Tibial nerve (tissue), 4 donors: ENCODE measurements at regions not wholly inside any gene's neighbourhood (a gene's known extent, or its start where the extent isn't known, plus 50 kb on each side); places are given as distances from the start of the nearest gene placed in this dataset.

Source experiments
- DNase-seq, 2 donors: peaks; one replicate each; pipeline ENCODE4 v3.0.0-alpha.2; 2019; ENCODE audit warnings: low spot score in 2 of 2
- H3K27ac ChIP-seq, 4 donors: fragments of 200-600 bp; sonication (generic) in 3 of 4; one replicate each; pipeline ENCODE4 v1.5.1; 2017 to 2019; ENCODE audit warnings: mild to moderate bottlenecking in 1 of 4
- H3K27me3 ChIP-seq, 2 donors: fragments of 200-600 bp; sonication (generic) in 1 of 2; one replicate each; pipeline versions ENCODE4 v1.5.1 to v1.6.0; 2017 to 2019
- H3K36me3 ChIP-seq, 3 donors: fragments of 200-600 bp; sonication (generic); one replicate each; pipeline ENCODE4 v1.5.1; 2018 to 2019
- H3K4me1 ChIP-seq, 4 donors: fragments of 200-600 bp; sonication (generic) in 3 of 4; one replicate each; pipeline ENCODE4 v1.5.1; 2017 to 2019
- H3K4me3 ChIP-seq, 4 donors: fragments of 200-600 bp; sonication (generic) in 3 of 4; one replicate each; pipeline ENCODE4 v1.5.1; 2017 to 2019; ENCODE audit warnings: mild to moderate bottlenecking in 1 of 4, moderate library complexity in 1 of 4
- H3K9me3 ChIP-seq, 4 donors: fragments of 200-600 bp; sonication (generic) in 3 of 4; one replicate each; pipeline ENCODE4 v1.5.1; 2017 to 2019
- CTCF ChIP-seq, 5 experiments: fragments of 200-600 bp in 3 of 5; fragments of 450-650 bp in 2 of 5; sonication (generic) in 3 of 5; IDR thresholded peaks; one replicate each; pipeline ENCODE4 v1.5.1; 2016 to 2019; ENCODE audit warnings: antibody characterized with exemption in 5 of 5, mild to moderate bottlenecking in 3 of 5, moderate library complexity in 2 of 5
- EP300 ChIP-seq, 2 donors: sonication (generic); formaldehyde crosslinking; IDR thresholded peaks; one replicate each; pipeline ENCODE4 v1.6.1; 2017; ENCODE audit warnings: antibody characterized with exemption in 2 of 2, mild to moderate bottlenecking in 1 of 2
- POLR2A ChIP-seq, 2 donors: fragments of 450-650 bp; IDR thresholded peaks; one replicate each; pipeline ENCODE4 v1.6.1; 2017; ENCODE audit warnings: antibody characterized with exemption in 2 of 2, mild to moderate bottlenecking in 2 of 2, moderate library complexity in 2 of 2
- WGBS, 2 donors: methylation state at CpG; one replicate each; pipeline ENCODE4 v1.1.5; 2018; 5-methylcytosine and 5-hydroxymethylcytosine counted together

- TF ChIP-seq CTCF (IDR thresholded peaks at IDR 0.05) (no peak), POLR2A (IDR thresholded peaks at IDR 0.05) (no peak), EP300 (IDR thresholded peaks at IDR 0.05) (no peak)
- no peak for DNase-seq
- no peaks in the 10 kb centered on the region for H3K36me3 ChIP-seq
- peaks cover 0 to 1% (median 0%) of the 10 kb centered on the region in 4 donors for H3K4me1 ChIP-seq
- no peak overlapping the region for H3K4me3 ChIP-seq
- H3K27ac ChIP-seq: no peak overlapping the region
- 92 to 93% methylated on average over 2 of the region's 2 CpGs for WGBS, 2 donors
- no peaks in the 10 kb centered on the region for H3K27me3 ChIP-seq
- H3K9me3 ChIP-seq: peaks cover 0 to 19% (median 0%) of the 10 kb centered on the region in 4 donors
These were observed 589.8 kb upstream of the CDH5 start for GRCh38 chr16:65776639-65777183.

- TF ChIP-seq POLR2A (IDR thresholded peaks at IDR 0.05) (no peak), EP300 (IDR thresholded peaks at IDR 0.05) (no peak), CTCF (IDR thresholded peaks at IDR 0.05) (no peak)
- H3K4me1 ChIP-seq: no peaks in the 10 kb centered on the region
- 55 to 62% methylated on average over 4 of the region's 4 CpGs for WGBS, 2 donors
- DNase-seq: no peak
- H3K27me3 ChIP-seq: no peaks in the 10 kb centered on the region
- H3K9me3 ChIP-seq: peaks cover 0 to 24% (median 0%) of the 10 kb centered on the region in 4 donors
- no peak overlapping the region for H3K27ac ChIP-seq
- no peak overlapping the region for H3K4me3 ChIP-seq
- no peaks in the 10 kb centered on the region for H3K36me3 ChIP-seq
These were observed 590.7 kb upstream of the CDH5 start for GRCh38 chr16:65775829-65776228.

GRCh38 chr16:65774350-65774749 is 592.1 kb upstream of the CDH5 start:
- Histone ChIP-seq H3K36me3 (no peaks in the 10 kb centered on the region), H3K27ac (no peak overlapping the region), H3K4me1 (no peaks in the 10 kb centered on the region), H3K4me3 (no peak overlapping the region), H3K9me3 (peaks cover 0 to 33% (median 0%) of the 10 kb centered on the region in 4 donors), H3K27me3 (no peaks in the 10 kb centered on the region)
- TF ChIP-seq CTCF (IDR thresholded peaks at IDR 0.05) (no peak), EP300 (IDR thresholded peaks at IDR 0.05) (no peak), POLR2A (IDR thresholded peaks at IDR 0.05) (no peak)
- 60 to 91% methylated on average over 3 of the region's 3 CpGs for WGBS, 2 donors
- no peak for DNase-seq

GRCh38 chr16:65773301-65773874 is 593.1 kb upstream of the CDH5 start:
- no peak overlapping the region for H3K27ac ChIP-seq
- WGBS, 2 donors: 73% methylated on average over 9 to 10 of the region's 10 CpGs
- H3K27me3 ChIP-seq: no peaks in the 10 kb centered on the region
- H3K4me3 ChIP-seq: no peak overlapping the region
- no peaks in the 10 kb centered on the region for H3K36me3 ChIP-seq
- H3K9me3 ChIP-seq: peaks cover 0 to 33% (median 0%) of the 10 kb centered on the region in 4 donors
- no peak for DNase-seq
- TF ChIP-seq POLR2A (IDR thresholded peaks at IDR 0.05) (no peak), CTCF (IDR thresholded peaks at IDR 0.05) (no peak), EP300 (IDR thresholded peaks at IDR 0.05) (no peak)
- H3K4me1 ChIP-seq: no peaks in the 10 kb centered on the region

- Histone ChIP-seq H3K9me3 (peaks cover 0 to 27% (median 0%) of the 10 kb centered on the region in 4 donors), H3K27ac (no peak overlapping the region), H3K27me3 (no peaks in the 10 kb centered on the region), H3K4me1 (no peaks in the 10 kb centered on the region), H3K4me3 (no peak overlapping the region), H3K36me3 (no peaks in the 10 kb centered on the region)
- no peak for DNase-seq
- 69 to 73% methylated on average over 5 of the region's 5 CpGs for WGBS, 2 donors
- no peak for TF ChIP-seq EP300 (IDR thresholded peaks at IDR 0.05)
These were observed 594.3 kb upstream of the CDH5 start for GRCh38 chr16:65772134-65772732.
